GM12878 (cell line): ENCODE measurements at regions not wholly inside any gene's neighbourhood (a gene's known extent, or its start where the extent isn't known, plus 50 kb on each side); places are given as distances from the start of the nearest gene placed in this dataset.

Experiments used
- ATAC-seq: fragments of 200-7000 bp; cut with Tn5 transposase; 3 replicates; pipeline ENCODE4 v1.9.1; 2020; ENCODE audit warnings: mild to moderate bottlenecking, moderate library complexity
- BruUV-seq: library from RNA; stranded (reverse); fragments of 400-500 nt; replicated peaks from 2 replicates; lab custom pipeline; 2021; lab: Mats Ljungman, UMichigan
- CTCF ChIA-PET: fragments of 300-600 bp; sonication (Branson Sonifier 250); formaldehyde crosslinking; extraction: SDS; loops from one replicate; lab custom pipeline; 2021; ENCODE audit warnings: inconsistent platforms; lab: Yijun Ruan, JAX
- POLR2A ChIA-PET: fragments of 350-600 bp; formaldehyde crosslinking; extraction: SDS; loops from one replicate; lab custom pipeline; 2021; ENCODE audit warnings: inconsistent platforms; lab: Charles Lee
- RAD21 ChIA-PET: fragments of 300-600 bp; sonication (Branson Sonifier 250); formaldehyde crosslinking; loops from one replicate; lab custom pipeline; 2023; ENCODE audit warnings: antibody characterized with exemption; ENCODE audit not compliant: unreplicated experiment; lab: Charles Lee
- SMC1A ChIA-PET: fragments of 300-600 bp; sonication (Branson Sonifier 250); formaldehyde crosslinking; loops from one replicate; lab custom pipeline; 2023; ENCODE audit not compliant: unreplicated experiment, uncharacterized antibody; lab: Charles Lee
- DNase-seq: peaks from one replicate; pipeline ENCODE4 v3.0.0-alpha.2; 2011; ENCODE audit warnings: low read depth, low spot score
- FAIRE-seq: peaks from 3 replicates; lab custom pipeline; 2011; peaks lifted over from hg19 to GRCh38; lab: Jason Lieb, UNC
- H2AFZ ChIP-seq: 2 replicates; pipeline ENCODE4 v1.6.0; 2011; ENCODE audit warnings: low read depth, low read length, control low read depth; ENCODE audit not compliant: control insufficient read depth
- H3K27ac ChIP-seq: 2 replicates; pipeline ENCODE4 v1.5.1; 2011; ENCODE audit warnings: control low read depth; ENCODE audit not compliant: control insufficient read depth, insufficient read depth
- H3K27me3 ChIP-seq, 2 experiments: replicated peaks in 1 of 2; 2 replicates each; pipeline versions ENCODE4 v1.6.0 to v1.6.1; 2011; ENCODE audit warnings: low read length in 1 of 2; ENCODE audit not compliant: control insufficient read depth in 2 of 2, insufficient read depth in 2 of 2
- H3K36me3 ChIP-seq, 2 experiments: 2 replicates each; pipeline ENCODE4 v1.5.1; 2011; ENCODE audit warnings: low read length in 1 of 2; ENCODE audit not compliant: control insufficient read depth in 2 of 2, insufficient read depth in 2 of 2
- H3K4me1 ChIP-seq: 2 replicates; pipeline ENCODE4 v1.6.1; 2011; ENCODE audit warnings: mild to moderate bottlenecking, low read length, moderate library complexity, mixed read lengths; ENCODE audit not compliant: control insufficient read depth, insufficient read depth
- H3K4me2 ChIP-seq: 2 replicates; pipeline ENCODE4 v1.6.0; 2011; ENCODE audit warnings: control low read depth; ENCODE audit not compliant: control insufficient read depth, insufficient read depth
- H3K4me3 ChIP-seq: fragments of 200-600 bp; sonication (generic); 2 replicates; pipeline ENCODE4 v1.5.1; 2016
- H3K79me2 ChIP-seq: 2 replicates; pipeline ENCODE4 v1.6.0; 2011; ENCODE audit warnings: low read length; ENCODE audit not compliant: control insufficient read depth, insufficient read depth
- H3K9ac ChIP-seq: 2 replicates; pipeline ENCODE4 v1.8.0; 2011; ENCODE audit warnings: low read length, control low read depth, mixed read lengths; ENCODE audit not compliant: control insufficient read depth, insufficient read depth
- H3K9me3 ChIP-seq: replicated peaks from 3 replicates; pipeline ENCODE4 v1.5.1; 2011; ENCODE audit warnings: mild to moderate bottlenecking, low read length; ENCODE audit not compliant: control insufficient read depth, insufficient read depth
- H4K20me1 ChIP-seq: 2 replicates; pipeline ENCODE4 v1.6.0; 2011; ENCODE audit not compliant: control insufficient read depth, insufficient read depth
- BCL11A ChIP-seq: IDR thresholded peaks from 2 replicates; pipeline ENCODE4 v1.6.1; 2011; ENCODE audit warnings: low read depth, low read length
- CEBPB ChIP-seq, 2 experiments: fragments of 150-350 bp in 1 of 2; IDR thresholded peaks; 2 replicates each; pipeline ENCODE4 v1.6.1; 2012 to 2014; ENCODE audit warnings: low read depth in 2 of 2, low read length in 2 of 2, borderline replicate concordance in 1 of 2, inconsistent platforms in 1 of 2
- CHD1 ChIP-seq: IDR thresholded peaks from 2 replicates; pipeline ENCODE4 v1.6.1; 2012; ENCODE audit warnings: low read depth, low read length, improper control_type of control experiment
- EP300 ChIP-seq, 2 experiments: fragments of 150-350 bp in 1 of 2; IDR thresholded peaks; 2 replicates each; pipeline ENCODE4 v1.6.1; 2011 to 2012; ENCODE audit warnings: low read depth in 2 of 2, low read length in 2 of 2, borderline replicate concordance in 1 of 2, improper control_type of control experiment in 1 of 2, inconsistent platforms in 1 of 2; ENCODE audit not compliant: control insufficient read depth in 1 of 2
- IKZF2 ChIP-seq, 2 experiments: fragments of 450-650 bp; IDR thresholded peaks; 2 replicates each; pipeline ENCODE4 v1.6.1; 2017; ENCODE audit warnings: mild to moderate bottlenecking in 2 of 2, moderate library complexity in 2 of 2
- JUNB ChIP-seq: IDR thresholded peaks from 2 replicates; pipeline ENCODE4 v1.6.1; 2016; ENCODE audit warnings: antibody characterized with exemption, mild to moderate bottlenecking
- KAT2A ChIP-seq: conservative IDR thresholded peaks from 2 replicates; pipeline ENCODE4 v1.6.1; 2011; ENCODE audit warnings: low read depth, low read length; ENCODE audit not compliant: control insufficient read depth
- LARP7 ChIP-seq: fragments of 450-650 bp; IDR thresholded peaks from 2 replicates; pipeline ENCODE4 v1.6.1; 2017; ENCODE audit warnings: mild to moderate bottlenecking
- MLLT1 ChIP-seq: fragments of 450-650 bp; IDR thresholded peaks from 2 replicates; pipeline ENCODE4 v1.6.1; 2016; ENCODE audit warnings: mild to moderate bottlenecking
- NR2F1 ChIP-seq: fragments of 450-650 bp; conservative IDR thresholded peaks from 2 replicates; pipeline ENCODE4 v1.6.1; 2017; ENCODE audit warnings: mild to moderate bottlenecking
- POU2F2 ChIP-seq: IDR thresholded peaks from 3 replicates; pipeline ENCODE4 v1.6.1; 2011; ENCODE audit warnings: low read depth, mild to moderate bottlenecking, low read length, borderline replicate concordance
- SMARCA5 ChIP-seq: fragments of 450-650 bp; IDR thresholded peaks from 2 replicates; pipeline ENCODE4 v1.6.1; 2017; ENCODE audit warnings: mild to moderate bottlenecking
- SREBF1 ChIP-seq: IDR thresholded peaks from 2 replicates; pipeline ENCODE4 v1.6.1; 2012; ENCODE audit warnings: mild to moderate bottlenecking, low read length
- ZBTB11 ChIP-seq: fragments of 450-650 bp; formaldehyde crosslinking; IDR thresholded peaks from 2 replicates; pipeline ENCODE4 v1.5.0; 2022; ENCODE audit warnings: mild to moderate bottlenecking, missing genetic modification characterization
- WGBS: methylation state at CpG from one replicate; pipeline ENCODE4 v1.1.6; 2016; ENCODE audit warnings: low lambda C conversion rate; ENCODE audit not compliant: insufficient replicate concordance, insufficient coverage; ENCODE audit errors: missing lambda C conversion rate; 5-methylcytosine and 5-hydroxymethylcytosine counted together
- in situ Hi-C: fragments of 300-500 bp; cut with MboI; formaldehyde crosslinking; loops from 9 replicates; pipeline ENCODE4 v1.14.3; 2018; ENCODE audit warnings: mixed read lengths
- intact Hi-C: fragments of 100-400 bp; cut with micrococcal nuclease; formaldehyde crosslinking; loops from one replicate; pipeline ENCODE4 v1.14.2; 2022; ENCODE audit not compliant: unreplicated experiment

GRCh38 chr1:68746378-68746777 lies 249.5 kb upstream of the DEPDC1 start:
- RAD21 ChIA-PET = no interaction called here
- ATAC-seq (no peak), DNase-seq (no peak), FAIRE-seq (no peak)
- Histone ChIP-seq H3K36me3 (no peaks in the 10 kb centered on the region), H3K27me3 (no peaks in the 10 kb centered on the region), H3K4me2 (no peak overlapping the region), H3K79me2 (no peaks in the 10 kb centered on the region), H4K20me1 (no peaks in the 10 kb centered on the region), H3K9me3 (no peaks in the 10 kb centered on the region), H3K4me1 (no peaks in the 10 kb centered on the region), H2AFZ (no peak overlapping the region), H3K9ac (no peak overlapping the region), H3K4me3 (no peak overlapping the region), H3K27ac (no peak overlapping the region)
- POLR2A ChIA-PET = no interaction called here
- TF ChIP-seq POU2F2 (no peak), BCL11A (no peak), JUNB (no peak), CEBPB (IDR thresholded peaks at IDR 0.05; ENCODE audit: borderline replicate concordance in 1 of 2, low read depth in 2 of 2, low read length in 2 of 2) (no peak), NR2F1 (no peak), SMARCA5 (no peak), LARP7 (no peak), SREBF1 (no peak), EP300 (IDR thresholded peaks at IDR 0.05; ENCODE audit: borderline replicate concordance in 1 of 2, control insufficient read depth in 1 of 2, low read depth in 2 of 2, low read length in 2 of 2) (no peak), MLLT1 (no peak), IKZF2 (IDR thresholded peaks at IDR 0.05) (no peak), KAT2A (no peak), ZBTB11 (CRISPR knock-in tag) (no peak), CHD1 (no peak)
- intact Hi-C loops = no loop called here
- 0% methylated on average over 1 of the region's 1 CpG for WGBS
- no TSS peak for BruUV-seq
- SMC1A ChIA-PET = interaction anchor here (0.6 kb wide), 1 partner anchor 59 kb away, joined by 3 read pairs; no protein-coding TSS in a partner anchor
- in situ Hi-C loops = no loop called here
- CTCF ChIA-PET = no interaction called here
